ENCODE measurements at regions not wholly inside any gene's neighbourhood (a gene's known extent, or its start where the extent isn't known, plus 50 kb on each side); places are given as distances from the start of the nearest gene placed in this dataset.
"Not testable (repeated sequence)": the region's sequence is repeated elsewhere in the genome, so short reads cannot be mapped to it uniquely, and the experiment has no call there.

DNA sequence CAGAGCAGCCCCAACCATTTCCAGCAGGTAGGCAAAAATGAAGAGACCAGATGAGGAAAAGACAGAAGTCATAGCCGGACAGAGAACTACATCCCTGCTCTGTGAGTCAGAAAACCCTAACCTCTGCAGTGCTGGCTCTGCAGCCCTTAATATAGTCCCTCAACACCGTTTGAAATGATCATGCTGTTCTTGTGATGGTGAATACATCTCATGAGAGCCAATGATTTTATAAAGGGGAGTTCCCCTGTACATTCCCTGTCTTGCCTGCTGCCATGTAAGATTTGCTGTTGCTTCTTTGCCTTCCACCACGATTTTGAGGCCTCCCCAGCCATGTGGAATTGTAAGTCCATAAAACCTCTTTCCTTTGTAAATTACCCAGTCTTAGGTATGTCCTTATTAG is 216.8 kb upstream of the RFX3 start:
- Histone ChIP-seq H3K27me3 (ENCODE audit: insufficient read depth, low read length) (no peaks in the 10 kb centered on the region), H3K4me3 (ENCODE audit: low read length) (no peak overlapping the region), H2AFZ (ENCODE audit: low read depth, low read length) (no peak overlapping the region), H3K9me3 (ENCODE audit: low read length) (no peaks in the 10 kb centered on the region), H3K36me3 (ENCODE audit: insufficient read depth, low read length) (no peaks in the 10 kb centered on the region), H3K4me1 (ENCODE audit: insufficient read depth, low read length) (peaks cover 21% of the 10 kb centered on the region)

DNA sequence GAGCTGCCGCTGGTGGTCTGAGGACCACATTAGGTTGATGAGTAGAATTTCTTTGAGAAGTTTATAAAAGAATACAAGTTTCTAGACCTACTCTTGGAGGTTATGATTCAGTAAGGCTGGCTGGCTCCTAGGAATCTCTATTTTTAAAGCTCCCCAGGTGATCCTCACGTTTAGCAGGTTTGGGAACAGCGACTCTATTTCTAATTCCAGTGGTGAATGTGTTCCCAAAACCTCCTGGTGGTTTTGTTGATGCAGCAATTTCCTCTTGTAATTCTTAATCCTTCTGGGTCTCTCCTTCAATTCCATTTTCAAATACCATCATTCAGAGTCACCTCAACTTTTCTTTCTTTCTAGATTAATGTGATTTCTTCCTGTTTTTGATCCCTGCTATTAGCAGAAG is 215.9 kb upstream of the RFX3 start:
- no peaks in the 10 kb centered on the region for H3K9me3 ChIP-seq (ENCODE audit: low read length)
- no peaks in the 10 kb centered on the region for H3K36me3 ChIP-seq (ENCODE audit: insufficient read depth, low read length)
- no peak overlapping the region for H2AFZ ChIP-seq (ENCODE audit: low read depth, low read length)
- H3K4me1 ChIP-seq (ENCODE audit: insufficient read depth, low read length): peaks cover 16% of the 10 kb centered on the region
- H3K27me3 ChIP-seq (ENCODE audit: insufficient read depth, low read length): no peaks in the 10 kb centered on the region
- H3K4me3 ChIP-seq (ENCODE audit: low read length): no peak overlapping the region

DNA sequence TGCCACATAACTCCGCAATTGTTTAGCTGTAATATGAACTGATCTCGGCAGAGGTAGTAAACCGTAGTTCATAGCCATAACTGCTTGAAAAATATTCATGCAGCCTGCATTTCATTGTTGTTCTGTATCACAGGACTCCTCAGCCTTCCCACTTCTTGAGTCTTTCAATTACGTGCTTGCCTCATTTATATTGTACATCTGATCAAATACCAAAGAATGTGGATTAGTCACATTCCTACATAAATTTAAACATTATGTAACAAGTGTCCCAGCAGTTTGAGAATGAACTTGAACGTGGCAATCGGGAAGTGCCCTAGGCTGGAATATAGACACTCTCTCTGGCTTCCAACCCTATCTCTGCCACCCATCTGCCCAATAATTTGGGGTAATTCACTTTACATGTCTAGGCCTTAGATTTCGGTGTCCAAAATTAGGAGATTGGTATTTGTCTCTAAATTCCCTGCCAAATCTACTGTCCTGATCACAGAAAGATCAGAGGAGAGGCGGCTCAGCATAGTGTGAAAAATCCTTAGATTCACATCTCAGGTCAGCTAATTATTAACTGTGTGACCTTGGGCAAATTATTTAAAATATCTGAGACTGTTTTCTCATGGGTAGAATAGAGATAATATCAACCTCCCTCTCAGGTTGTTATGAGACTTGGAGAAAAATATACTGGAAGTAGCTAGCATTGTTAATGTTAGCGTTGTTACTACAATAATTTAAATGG is 215.1 kb upstream of the RFX3 start:
- Histone ChIP-seq H3K4me3 (ENCODE audit: low read length) (no peak overlapping the region), H2AFZ (ENCODE audit: low read depth, low read length) (no peak overlapping the region)

DNA sequence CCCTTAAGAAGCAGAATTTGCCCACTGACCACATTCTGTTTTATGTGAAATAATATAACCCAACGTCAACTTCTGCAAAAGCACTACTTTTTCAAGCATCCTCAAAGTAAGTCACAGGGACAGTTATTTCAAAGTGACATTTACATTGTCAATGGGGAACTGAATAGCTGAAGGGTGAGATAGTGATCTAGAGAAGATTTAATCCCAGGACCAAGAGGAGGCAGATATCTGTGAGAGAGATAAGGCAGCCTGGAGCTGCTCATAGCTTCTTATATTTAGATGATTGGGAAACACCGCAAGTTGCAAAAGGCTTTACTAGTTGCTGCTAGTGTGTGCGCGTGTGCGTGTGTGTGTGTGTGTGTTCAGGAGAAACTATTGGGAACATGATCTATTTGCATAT is 210.4 kb upstream of the RFX3 start:
- Histone ChIP-seq H3K4me3 (ENCODE audit: low read length) (no peak overlapping the region), H2AFZ (ENCODE audit: low read depth, low read length) (no peak overlapping the region), H3K4me1 (ENCODE audit: insufficient read depth, low read length) (peaks cover 22% of the 10 kb centered on the region), H3K9me3 (ENCODE audit: low read length) (no peaks in the 10 kb centered on the region), H3K36me3 (ENCODE audit: insufficient read depth, low read length) (no peaks in the 10 kb centered on the region), H3K27me3 (ENCODE audit: insufficient read depth, low read length) (no peaks in the 10 kb centered on the region)

More for the DNA sequence above, 215.1 kb upstream of the RFX3 start:
- H3K9me3 ChIP-seq (ENCODE audit: low read length): no peaks in the 10 kb centered on the region
- H3K27me3 ChIP-seq (ENCODE audit: insufficient read depth, low read length): no peaks in the 10 kb centered on the region
- no peaks in the 10 kb centered on the region for H3K36me3 ChIP-seq (ENCODE audit: insufficient read depth, low read length)
- peaks cover 10% of the 10 kb centered on the region for H3K4me1 ChIP-seq (ENCODE audit: insufficient read depth, low read length)

DNA sequence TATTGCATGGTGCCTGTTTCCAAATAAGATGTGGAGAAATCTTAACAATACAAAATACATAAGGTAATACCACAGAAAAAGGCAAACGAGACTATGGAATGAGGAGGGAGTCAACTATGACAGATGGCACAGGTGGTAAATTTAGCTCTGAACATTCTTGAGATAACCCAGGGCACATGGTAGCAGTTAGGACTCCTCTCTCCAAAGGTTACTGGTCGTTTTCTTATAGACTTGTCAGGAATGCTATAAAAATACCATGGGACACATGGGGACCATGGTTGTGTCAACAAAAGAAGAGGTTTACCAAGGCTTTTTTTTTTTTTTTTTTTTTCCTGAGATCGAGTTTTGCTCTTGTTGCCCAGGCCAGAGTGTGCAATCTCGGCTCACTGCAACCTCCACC is 209.4 kb upstream of the RFX3 start:
- no peak overlapping the region for H2AFZ ChIP-seq (ENCODE audit: low read depth, low read length)

DNA sequence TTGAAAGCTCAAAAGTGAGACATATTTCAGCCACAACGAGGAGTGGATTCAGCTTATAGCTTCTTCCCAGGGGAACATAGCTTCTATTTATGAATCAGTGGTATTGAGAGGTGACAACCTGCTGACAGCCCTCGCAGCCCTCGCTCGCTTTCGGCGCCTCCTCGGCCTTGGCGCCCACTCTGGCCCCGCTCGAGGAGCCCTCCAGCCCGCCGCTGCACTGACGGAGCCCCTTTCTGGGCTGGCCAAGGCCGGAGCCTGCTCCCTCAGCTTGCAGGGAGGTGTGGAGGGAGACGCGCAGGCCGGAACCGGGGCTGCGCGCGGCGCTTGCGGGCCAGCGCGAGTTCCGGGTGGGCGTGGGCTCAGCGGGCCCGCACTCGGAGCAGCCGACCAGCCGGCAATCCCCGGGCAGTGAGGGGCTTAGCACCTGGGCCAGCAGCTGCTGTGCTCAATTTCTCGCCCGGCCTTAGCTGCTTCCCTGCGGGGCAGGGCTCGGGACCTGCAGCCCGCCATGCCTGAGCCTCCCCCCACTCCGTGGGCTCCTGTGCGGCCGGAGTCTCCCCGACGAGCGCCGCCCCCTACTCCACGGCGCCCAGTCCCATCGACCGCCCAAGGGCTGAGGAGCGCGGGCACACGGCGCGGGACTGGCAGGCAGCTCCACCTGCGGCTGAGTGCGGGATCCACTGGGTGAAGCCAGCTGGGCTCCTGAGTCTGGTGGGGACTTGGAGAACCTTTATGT is 207.9 kb upstream of the RFX3 start:
- H3K4me3 ChIP-seq (ENCODE audit: low read length); H2AFZ ChIP-seq (ENCODE audit: low read depth, low read length); H3K9me3 ChIP-seq (ENCODE audit: low read length); H3K27me3 ChIP-seq (ENCODE audit: insufficient read depth, low read length); H3K36me3 ChIP-seq (ENCODE audit: insufficient read depth, low read length): not testable (repeated sequence)
- H3K4me1 ChIP-seq (ENCODE audit: insufficient read depth, low read length): peaks cover 14% of the 10 kb centered on the region

More for the DNA sequence above, 209.4 kb upstream of the RFX3 start:
- H3K4me3 ChIP-seq (ENCODE audit: low read length): no peak overlapping the region
- no peaks in the 10 kb centered on the region for H3K9me3 ChIP-seq (ENCODE audit: low read length)
- peaks cover 14% of the 10 kb centered on the region for H3K4me1 ChIP-seq (ENCODE audit: insufficient read depth, low read length)
- no peaks in the 10 kb centered on the region for H3K27me3 ChIP-seq (ENCODE audit: insufficient read depth, low read length)
- H3K36me3 ChIP-seq (ENCODE audit: insufficient read depth, low read length): no peaks in the 10 kb centered on the region

DNA sequence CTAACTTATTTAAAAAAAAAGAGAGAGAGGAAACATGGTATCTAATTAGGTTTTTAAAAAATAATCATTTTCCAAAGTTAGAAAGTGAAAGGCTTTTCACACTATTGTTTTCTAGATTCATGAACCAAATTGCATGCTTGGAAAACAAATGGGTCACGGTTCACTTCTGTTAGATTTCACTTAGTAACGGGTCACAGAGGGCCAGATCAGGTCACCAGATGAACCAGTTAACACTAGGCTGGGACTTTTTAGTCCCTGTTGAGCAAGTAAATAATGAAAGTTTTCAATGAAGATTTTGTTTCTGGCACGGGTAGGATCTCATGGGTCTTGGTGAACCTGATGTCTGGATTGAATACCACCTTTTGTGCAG is 207.2 kb upstream of the RFX3 start:
- peaks cover 14% of the 10 kb centered on the region for H3K4me1 ChIP-seq (ENCODE audit: insufficient read depth, low read length)
- no peaks in the 10 kb centered on the region for H3K27me3 ChIP-seq (ENCODE audit: insufficient read depth, low read length)
- no peak overlapping the region for H2AFZ ChIP-seq (ENCODE audit: low read depth, low read length)
- peak overlapping the region; percentile 43 for H3K4me3 ChIP-seq (ENCODE audit: low read length)
- H3K36me3 ChIP-seq (ENCODE audit: insufficient read depth, low read length): no peaks in the 10 kb centered on the region
- H3K9me3 ChIP-seq (ENCODE audit: low read length): no peaks in the 10 kb centered on the region

DNA sequence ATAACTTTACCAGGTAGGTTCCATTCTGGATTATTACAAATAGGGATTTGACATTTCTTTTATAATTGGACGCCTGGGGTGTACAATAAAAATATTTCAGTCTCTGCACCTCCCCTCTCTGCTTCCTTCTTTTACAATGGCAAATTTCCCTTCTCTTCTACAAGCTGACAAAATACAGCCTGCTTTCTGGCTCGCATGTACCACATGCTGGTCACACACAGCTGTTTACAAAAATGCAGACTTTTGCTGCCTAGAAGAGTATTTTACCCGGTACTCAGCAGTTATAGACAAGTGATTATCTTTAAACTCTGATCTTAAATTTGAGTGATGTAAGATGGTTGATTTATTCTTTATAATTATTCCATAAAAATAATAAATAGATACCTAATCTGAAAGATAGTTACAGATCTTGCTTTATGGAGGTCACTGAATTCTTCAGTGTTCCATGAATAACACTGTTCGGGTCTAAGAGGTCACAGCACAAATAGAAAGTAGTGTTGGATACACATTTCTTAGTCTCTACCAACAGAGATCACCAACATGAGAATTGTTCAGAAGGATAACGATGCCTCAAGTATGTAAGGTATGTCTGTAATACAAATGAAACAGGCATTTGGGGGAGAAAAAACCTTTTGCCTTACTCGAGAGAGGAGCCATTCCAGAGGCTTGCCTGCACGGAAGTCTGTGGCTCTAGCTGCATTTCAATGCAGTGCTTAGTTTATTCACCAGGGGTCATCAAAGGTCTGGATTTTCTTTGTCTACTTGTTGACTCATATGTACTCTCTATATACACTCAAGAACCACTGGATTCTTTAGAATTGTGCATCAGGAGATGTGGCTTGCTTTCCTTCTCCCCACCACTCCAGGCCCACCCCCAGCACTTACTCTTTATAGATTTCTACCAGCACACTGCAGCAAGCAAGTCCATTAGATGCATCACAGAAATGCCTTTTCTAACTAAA is 206.6 kb upstream of the RFX3 start:
- Histone ChIP-seq H3K36me3 (ENCODE audit: insufficient read depth, low read length) (no peaks in the 10 kb centered on the region), H3K4me1 (ENCODE audit: insufficient read depth, low read length) (peaks cover 14% of the 10 kb centered on the region), H3K27me3 (ENCODE audit: insufficient read depth, low read length) (no peaks in the 10 kb centered on the region), H3K9me3 (ENCODE audit: low read length) (no peaks in the 10 kb centered on the region), H2AFZ (ENCODE audit: low read depth, low read length) (peak overlapping the region; percentile 13), H3K4me3 (ENCODE audit: low read length) (peak overlapping the region; percentile 43)

DNA sequence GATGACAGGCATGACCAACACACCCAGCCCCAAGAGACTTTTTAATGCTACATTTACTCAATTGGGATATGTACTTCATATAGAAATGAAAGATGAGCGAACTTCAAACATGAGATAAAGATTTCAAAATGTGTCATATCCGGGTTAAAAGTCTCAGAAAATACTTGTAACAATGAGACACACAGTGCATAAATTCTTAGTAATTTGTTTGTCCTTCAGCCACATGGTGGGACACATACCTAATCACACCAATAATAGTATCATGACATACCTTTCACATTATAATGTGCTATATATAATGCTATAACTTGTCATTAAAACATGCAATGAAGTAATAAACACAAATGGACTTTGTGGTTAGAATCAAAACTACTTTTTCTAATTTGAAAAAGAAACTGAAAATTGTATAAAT is 204.7 kb upstream of the RFX3 start:
- H3K4me1 ChIP-seq (ENCODE audit: insufficient read depth, low read length): peaks cover 14% of the 10 kb centered on the region
- H3K9me3 ChIP-seq (ENCODE audit: low read length): no peaks in the 10 kb centered on the region
- H2AFZ ChIP-seq (ENCODE audit: low read depth, low read length): no peak overlapping the region
- no peaks in the 10 kb centered on the region for H3K27me3 ChIP-seq (ENCODE audit: insufficient read depth, low read length)
- H3K36me3 ChIP-seq (ENCODE audit: insufficient read depth, low read length): no peaks in the 10 kb centered on the region
- H3K4me3 ChIP-seq (ENCODE audit: low read length): no peak overlapping the region

DNA sequence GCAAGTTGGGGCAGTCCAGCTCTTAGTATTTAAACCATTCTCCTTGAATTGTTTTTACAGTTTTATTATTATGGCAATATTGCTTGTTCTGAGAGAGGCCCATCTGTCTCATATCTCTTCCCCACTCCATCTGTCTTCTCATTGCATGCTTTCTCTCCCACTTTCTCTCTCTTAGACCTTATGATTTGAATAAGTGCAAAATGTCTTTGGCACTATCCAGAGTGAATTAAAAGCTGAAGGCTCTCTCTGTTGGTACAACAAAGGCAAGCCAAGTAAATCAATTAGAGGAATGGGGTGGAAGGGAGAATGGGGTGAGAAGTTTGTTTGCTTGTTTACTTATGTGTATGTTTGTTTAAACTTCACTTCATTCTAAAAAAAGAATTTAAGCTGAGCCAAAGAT is 195.3 kb upstream of the RFX3 start:
- Histone ChIP-seq H3K36me3 (ENCODE audit: insufficient read depth, low read length) (no peaks in the 10 kb centered on the region), H2AFZ (ENCODE audit: low read depth, low read length) (no peak overlapping the region), H3K4me1 (ENCODE audit: insufficient read depth, low read length) (no peaks in the 10 kb centered on the region), H3K4me3 (ENCODE audit: low read length) (no peak overlapping the region), H3K9me3 (ENCODE audit: low read length) (no peaks in the 10 kb centered on the region), H3K27me3 (ENCODE audit: insufficient read depth, low read length) (no peaks in the 10 kb centered on the region)

DNA sequence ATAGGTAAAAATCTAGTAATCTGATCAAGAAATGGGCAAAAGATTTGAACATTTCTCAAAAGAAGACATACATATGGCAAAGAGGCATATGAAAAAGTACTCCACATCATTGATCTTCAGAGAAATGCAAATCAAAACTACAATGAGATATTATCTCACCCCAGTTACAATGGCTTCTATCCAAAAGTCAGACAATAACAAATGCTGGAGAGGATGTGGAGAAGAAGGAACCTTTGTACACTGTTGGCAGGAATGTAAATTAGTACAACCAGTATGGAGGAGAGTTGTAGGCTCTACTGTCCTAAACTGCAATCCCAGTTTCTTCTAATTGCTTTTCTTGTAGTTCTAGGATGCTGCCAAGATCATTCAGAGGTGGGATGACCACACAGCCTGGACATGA is 193.5 kb upstream of the RFX3 start:
- Histone ChIP-seq H3K27me3 (ENCODE audit: insufficient read depth, low read length) (no peaks in the 10 kb centered on the region), H3K9me3 (ENCODE audit: low read length) (no peaks in the 10 kb centered on the region), H3K36me3 (ENCODE audit: insufficient read depth, low read length) (no peaks in the 10 kb centered on the region), H2AFZ (ENCODE audit: low read depth, low read length) (no peak overlapping the region), H3K4me1 (ENCODE audit: insufficient read depth, low read length) (no peaks in the 10 kb centered on the region), H3K4me3 (ENCODE audit: low read length) (no peak overlapping the region)

DNA sequence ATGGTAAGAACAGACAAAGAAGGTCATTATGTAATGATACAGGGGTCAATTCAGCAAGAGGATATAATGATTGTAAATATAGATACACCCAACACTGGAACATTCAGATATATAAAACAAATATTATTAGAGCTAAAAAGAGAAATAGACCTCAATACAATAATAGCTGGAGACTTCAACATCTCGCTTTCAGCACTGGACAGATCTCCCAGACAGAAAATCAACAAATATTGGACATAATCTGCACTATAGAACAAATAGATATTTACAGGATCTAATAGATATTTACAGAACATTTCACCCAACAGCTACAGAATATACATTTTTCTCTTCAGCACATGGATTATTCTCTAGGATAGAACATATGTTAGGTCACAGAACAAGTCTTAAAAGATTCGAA is 190.6 kb upstream of the RFX3 start:
- Histone ChIP-seq H3K4me1 (ENCODE audit: insufficient read depth, low read length) (no peaks in the 10 kb centered on the region), H3K36me3 (ENCODE audit: insufficient read depth, low read length) (no peaks in the 10 kb centered on the region), H3K4me3 (ENCODE audit: low read length) (no peak overlapping the region), H2AFZ (ENCODE audit: low read depth, low read length) (no peak overlapping the region), H3K9me3 (ENCODE audit: low read length) (no peaks in the 10 kb centered on the region), H3K27me3 (ENCODE audit: insufficient read depth, low read length) (no peaks in the 10 kb centered on the region)

DNA sequence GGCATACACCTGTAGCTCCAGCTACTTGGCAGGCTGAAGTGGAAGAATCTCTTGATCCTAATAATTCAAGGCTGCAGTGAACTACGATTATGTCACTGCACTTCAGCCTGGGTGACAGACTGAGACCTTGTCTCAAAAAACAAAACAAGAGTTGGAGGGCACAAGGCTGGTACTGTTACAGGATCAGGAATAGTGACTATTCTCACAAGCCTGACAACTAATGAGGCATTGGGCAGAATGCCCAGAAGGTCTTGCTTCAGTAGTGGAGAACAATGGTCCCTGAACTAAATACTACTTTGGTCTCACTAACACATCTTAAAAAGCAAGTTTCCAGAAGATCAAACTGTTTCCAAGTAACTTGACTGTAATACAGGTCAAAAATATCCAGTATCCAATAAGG is 182.9 kb upstream of the RFX3 start:
- Histone ChIP-seq H3K27me3 (ENCODE audit: insufficient read depth, low read length) (no peaks in the 10 kb centered on the region), H3K36me3 (ENCODE audit: insufficient read depth, low read length) (no peaks in the 10 kb centered on the region), H2AFZ (ENCODE audit: low read depth, low read length) (no peak overlapping the region), H3K4me1 (ENCODE audit: insufficient read depth, low read length) (no peaks in the 10 kb centered on the region), H3K4me3 (ENCODE audit: low read length) (no peak overlapping the region), H3K9me3 (ENCODE audit: low read length) (no peaks in the 10 kb centered on the region)

All from neuron (in vitro differentiated cells).